CD4-positive, alpha-beta memory T cell (primary cell): ENCODE measurements at regions not wholly inside any gene's neighbourhood (a gene's known extent, or its start where the extent isn't known, plus 50 kb on each side); places are given as distances from the start of the nearest gene placed in this dataset.

Experiments used
- CTCF ChIA-PET: fragments of 350-600 bp; sonication (Branson Sonifier 250); formaldehyde crosslinking; loops from one replicate; lab custom pipeline; 2021; ENCODE audit warnings: inconsistent platforms; ENCODE audit not compliant: partially characterized antibody; lab: Charles Lee
- POLR2A ChIA-PET: fragments of 350-600 bp; sonication (Branson Sonifier 250); formaldehyde crosslinking; loops from one replicate; lab custom pipeline; 2021; ENCODE audit not compliant: partially characterized antibody; lab: Charles Lee
- DNase-seq, 5 donors: peaks; one replicate each; pipeline versions ENCODE4 v3.0.0 to v3.0.0-alpha.2; 2020 to 2022; ENCODE audit warnings: mixed read lengths in 1 of 5
- H3K27ac ChIP-seq: one replicate; pipeline ENCODE4 v1.7.0; 2013; ENCODE audit warnings: low read depth, low read length
- H3K27me3 ChIP-seq: 2 replicates; pipeline ENCODE4 v1.7.0; 2013; ENCODE audit warnings: mild to moderate bottlenecking, low read length, moderate library complexity; ENCODE audit not compliant: insufficient read depth
- H3K36me3 ChIP-seq: 2 replicates; pipeline ENCODE4 v1.7.0; 2013; ENCODE audit warnings: mild to moderate bottlenecking, low read length, moderate library complexity; ENCODE audit not compliant: insufficient read depth
- H3K4me1 ChIP-seq: 2 replicates; pipeline ENCODE4 v1.7.0; 2013; ENCODE audit warnings: mild to moderate bottlenecking, low read length, moderate library complexity; ENCODE audit not compliant: insufficient read depth
- H3K4me3 ChIP-seq, 2 donors: one replicate each; pipeline ENCODE4 v1.7.0; 2013; ENCODE audit warnings: low read length in 2 of 2, mild to moderate bottlenecking in 1 of 2
- H3K9me3 ChIP-seq, 2 donors: one replicate each; pipeline ENCODE4 v1.7.0; 2013; ENCODE audit warnings: low read length in 2 of 2, control low read depth in 1 of 2; ENCODE audit not compliant: control insufficient read depth in 1 of 2
- H3K27ac Mint-ChIP-seq, 7 donors: one replicate each; pipeline ENCODE4 v1.8.0; 2020 to 2021; ENCODE audit warnings: mixed read lengths in 7 of 7, mild to moderate bottlenecking in 6 of 7, inconsistent platforms in 3 of 7, moderate library complexity in 3 of 7
- H3K27me3 Mint-ChIP-seq, 2 donors: one replicate each; pipeline ENCODE4 v1.8.0; 2020 to 2021; ENCODE audit warnings: mixed read lengths in 2 of 2
- H3K36me3 Mint-ChIP-seq, 2 donors: one replicate each; pipeline ENCODE4 v1.8.0; 2020 to 2021; ENCODE audit warnings: mixed read lengths in 2 of 2, inconsistent platforms in 1 of 2, mild to moderate bottlenecking in 1 of 2
- H3K4me1 Mint-ChIP-seq, 4 donors: one replicate each; pipeline ENCODE4 v1.8.0; 2020 to 2021; ENCODE audit warnings: mixed read lengths in 4 of 4, mild to moderate bottlenecking in 1 of 4
- H3K4me3 Mint-ChIP-seq, 8 donors: one replicate each; pipeline ENCODE4 v1.8.0; 2020 to 2021; ENCODE audit warnings: mixed read lengths in 8 of 8, mild to moderate bottlenecking in 7 of 8, moderate library complexity in 6 of 8, inconsistent platforms in 3 of 8
- H3K9me3 Mint-ChIP-seq, 8 donors: one replicate each; pipeline ENCODE4 v1.8.0; 2020 to 2021; ENCODE audit warnings: mixed read lengths in 8 of 8, mild to moderate bottlenecking in 5 of 8, inconsistent platforms in 3 of 8, moderate library complexity in 1 of 8
- intact Hi-C: fragments of 100-400 bp; cut with micrococcal nuclease; formaldehyde crosslinking; loops from one replicate; pipeline ENCODE4 v1.15.1; 2023

- no peak overlapping the region for H3K4me3 ChIP-seq
- H3K27me3 ChIP-seq = no peaks in the 10 kb centered on the region
- intact Hi-C loops = no loop called here
- no peaks in the 10 kb centered on the region for H3K9me3 ChIP-seq
- ChIA-PET POLR2A (no interaction called here), CTCF (no interaction called here)
- H3K27ac Mint-ChIP-seq = peak overlapping the region in 1 of 7 donors; percentile 62
- no peak overlapping the region for H3K27ac ChIP-seq
- DNase-seq = no peak
- no peaks in the 10 kb centered on the region for H3K27me3 Mint-ChIP-seq
- H3K36me3 Mint-ChIP-seq = no peaks in the 10 kb centered on the region
- peaks cover 0 to 2% (median 0%) of the 10 kb centered on the region in 8 donors for H3K9me3 Mint-ChIP-seq
- H3K4me3 Mint-ChIP-seq = no peak overlapping the region
- no peaks in the 10 kb centered on the region for H3K4me1 Mint-ChIP-seq
- H3K36me3 ChIP-seq = no peaks in the 10 kb centered on the region
- no peaks in the 10 kb centered on the region for H3K4me1 ChIP-seq
Observed at GRCh38 chr9:107624234-107624948, 134.8 kb upstream of the KLF4 start.

- Mint-ChIP-seq H3K36me3 (no peaks in the 10 kb centered on the region), H3K27me3 (no peaks in the 10 kb centered on the region), H3K4me1 (no peaks in the 10 kb centered on the region), H3K27ac (no peak overlapping the region), H3K4me3 (no peak overlapping the region), H3K9me3 (peaks cover 0 to 3% (median 0%) of the 10 kb centered on the region in 8 donors)
- ChIA-PET CTCF (no interaction called here), POLR2A (no interaction called here)
- no peak overlapping the region for H3K27ac ChIP-seq
- DNase-seq = no peak
- H3K9me3 ChIP-seq = no peaks in the 10 kb centered on the region
- no peaks in the 10 kb centered on the region for H3K27me3 ChIP-seq
- no peaks in the 10 kb centered on the region for H3K4me1 ChIP-seq
- H3K36me3 ChIP-seq = no peaks in the 10 kb centered on the region
- intact Hi-C loops = no loop called here
- H3K4me3 ChIP-seq = no peak overlapping the region
Observed at GRCh38 chr9:107621436-107621835, 131.9 kb upstream of the KLF4 start.

DNA sequence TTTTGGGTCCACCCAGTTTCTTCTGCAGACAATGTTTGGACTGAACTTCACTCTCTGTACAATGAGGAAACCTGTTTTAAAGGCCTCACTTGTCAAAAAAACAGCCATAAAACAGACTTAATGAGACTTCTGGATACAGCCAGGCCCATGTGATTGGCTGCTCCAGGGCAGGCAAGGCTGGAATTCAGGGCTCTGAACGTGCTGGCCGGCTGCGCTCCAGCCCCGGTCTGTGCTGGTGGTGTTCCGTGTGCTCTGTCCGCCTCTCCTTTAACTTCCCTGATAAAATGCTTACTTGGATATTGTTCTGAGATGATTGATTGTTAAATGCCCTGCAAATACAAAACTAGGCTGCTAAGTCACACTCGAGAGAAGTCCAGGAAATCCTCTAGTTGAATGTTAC lies 131.2 kb upstream of the KLF4 start:
- Histone ChIP-seq H3K9me3 (no peaks in the 10 kb centered on the region), H3K27me3 (no peaks in the 10 kb centered on the region), H3K36me3 (no peaks in the 10 kb centered on the region), H3K27ac (no peak overlapping the region), H3K4me1 (no peaks in the 10 kb centered on the region), H3K4me3 (no peak overlapping the region)
- CTCF ChIA-PET = no interaction called here
- Mint-ChIP-seq H3K4me1 (no peaks in the 10 kb centered on the region), H3K9me3 (peaks cover 0 to 3% (median 0%) of the 10 kb centered on the region in 8 donors), H3K27ac (no peak overlapping the region), H3K36me3 (no peaks in the 10 kb centered on the region), H3K4me3 (no peak overlapping the region), H3K27me3 (no peaks in the 10 kb centered on the region)
- POLR2A ChIA-PET = no interaction called here
- no peak for DNase-seq
- intact Hi-C loops = no loop called here

- Histone ChIP-seq H3K4me3 (no peak overlapping the region), H3K4me1 (no peaks in the 10 kb centered on the region), H3K27ac (no peak overlapping the region), H3K27me3 (no peaks in the 10 kb centered on the region), H3K36me3 (no peaks in the 10 kb centered on the region), H3K9me3 (no peaks in the 10 kb centered on the region)
- H3K4me1 Mint-ChIP-seq = no peaks in the 10 kb centered on the region
- no peaks in the 10 kb centered on the region for H3K27me3 Mint-ChIP-seq
- ChIA-PET CTCF (interaction anchor here (0.6 kb wide), 1 partner anchor 53 kb away, joined by 3 read pairs; no protein-coding TSS in a partner anchor), POLR2A (no interaction called here)
- intact Hi-C loops = no loop called here
- no peak overlapping the region for H3K4me3 Mint-ChIP-seq
- H3K27ac Mint-ChIP-seq = no peak overlapping the region
- H3K9me3 Mint-ChIP-seq = peaks cover 0 to 3% (median 0%) of the 10 kb centered on the region in 8 donors
- no peak for DNase-seq
- H3K36me3 Mint-ChIP-seq = no peaks in the 10 kb centered on the region
Observed at GRCh38 chr9:107620236-107620635, 130.7 kb upstream of the KLF4 start.

DNA sequence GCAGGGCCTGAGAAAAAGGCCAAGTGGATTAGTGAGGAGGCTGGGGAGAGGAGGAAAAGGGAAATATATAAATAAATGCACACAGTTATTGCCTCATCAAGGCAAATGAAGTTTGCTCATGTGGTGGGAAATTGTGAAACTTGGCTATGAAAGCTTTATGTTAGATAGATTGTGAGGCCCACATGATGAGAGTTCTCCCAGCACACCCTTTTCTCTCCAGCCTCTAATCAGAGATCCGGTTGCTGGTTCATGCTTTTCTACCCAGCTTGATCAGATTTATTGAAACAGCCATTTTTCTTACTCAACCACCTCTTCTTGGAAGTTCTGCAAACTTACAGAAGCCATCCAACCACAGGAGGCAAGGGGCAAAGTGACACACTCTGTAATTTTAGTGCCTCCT lies 125.8 kb upstream of the KLF4 start:
- no peak overlapping the region for H3K27ac ChIP-seq
- CTCF ChIA-PET = no interaction called here
- H3K27ac Mint-ChIP-seq = no peak overlapping the region
- no peaks in the 10 kb centered on the region for H3K36me3 ChIP-seq
- no peak for DNase-seq
- intact Hi-C loops = no loop called here
- H3K4me3 ChIP-seq = no peak overlapping the region
- peaks cover 0 to 3% (median 0%) of the 10 kb centered on the region in 8 donors for H3K9me3 Mint-ChIP-seq
- H3K27me3 Mint-ChIP-seq = peaks cover 0 to 3% of the 10 kb centered on the region in 2 donors
- no peaks in the 10 kb centered on the region for H3K36me3 Mint-ChIP-seq
- H3K4me1 Mint-ChIP-seq = no peaks in the 10 kb centered on the region
- H3K4me3 Mint-ChIP-seq = no peak overlapping the region
- POLR2A ChIA-PET = no interaction called here
- H3K9me3 ChIP-seq = no peaks in the 10 kb centered on the region
- no peaks in the 10 kb centered on the region for H3K4me1 ChIP-seq
- no peaks in the 10 kb centered on the region for H3K27me3 ChIP-seq

GRCh38 chr9:107614765-107615164 lies 125.2 kb upstream of the KLF4 start:
- Histone ChIP-seq H3K27ac (no peak overlapping the region), H3K27me3 (no peaks in the 10 kb centered on the region), H3K9me3 (no peaks in the 10 kb centered on the region), H3K36me3 (no peaks in the 10 kb centered on the region), H3K4me3 (no peak overlapping the region), H3K4me1 (no peaks in the 10 kb centered on the region)
- CTCF ChIA-PET = no interaction called here
- intact Hi-C loops = no loop called here
- no peaks in the 10 kb centered on the region for H3K4me1 Mint-ChIP-seq
- H3K4me3 Mint-ChIP-seq = no peak overlapping the region
- POLR2A ChIA-PET = no interaction called here
- no peaks in the 10 kb centered on the region for H3K36me3 Mint-ChIP-seq
- no peak for DNase-seq
- peaks cover 0 to 3% (median 0%) of the 10 kb centered on the region in 8 donors for H3K9me3 Mint-ChIP-seq
- no peak overlapping the region for H3K27ac Mint-ChIP-seq
- H3K27me3 Mint-ChIP-seq = peaks cover 0 to 3% of the 10 kb centered on the region in 2 donors

DNA sequence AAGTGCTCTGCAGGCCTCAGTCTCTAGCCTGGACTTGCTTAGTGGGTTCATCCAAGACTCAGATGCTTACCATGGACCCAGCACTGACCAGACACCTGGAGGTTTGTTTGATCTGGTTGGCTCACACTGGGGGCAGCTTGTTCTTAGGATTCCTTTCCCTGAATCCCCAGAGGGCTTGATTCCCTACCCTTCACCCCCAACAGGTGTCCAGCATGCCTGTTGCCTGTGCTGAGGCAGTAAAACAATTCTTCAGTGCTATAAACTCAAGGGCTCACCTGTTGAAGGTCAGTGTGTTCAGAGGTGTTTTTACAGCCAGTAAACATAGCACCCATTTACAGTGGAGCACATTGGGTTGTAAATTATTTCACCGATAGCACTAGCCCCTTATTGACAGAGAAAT lies 123.8 kb upstream of the KLF4 start:
- H3K36me3 ChIP-seq = no peaks in the 10 kb centered on the region
- no peak for DNase-seq
- no peaks in the 10 kb centered on the region for H3K27me3 ChIP-seq
- H3K4me1 ChIP-seq = no peaks in the 10 kb centered on the region
- Mint-ChIP-seq H3K9me3 (peaks cover 0 to 3% (median 0%) of the 10 kb centered on the region in 8 donors), H3K4me1 (no peaks in the 10 kb centered on the region), H3K27me3 (peaks cover 0 to 3% of the 10 kb centered on the region in 2 donors), H3K36me3 (no peaks in the 10 kb centered on the region), H3K27ac (no peak overlapping the region), H3K4me3 (no peak overlapping the region)
- CTCF ChIA-PET = no interaction called here
- intact Hi-C loops = no loop called here
- H3K4me3 ChIP-seq = no peak overlapping the region
- no peak overlapping the region for H3K27ac ChIP-seq
- H3K9me3 ChIP-seq = no peaks in the 10 kb centered on the region
- POLR2A ChIA-PET = no interaction called here
